ENCODE measurements at regions not wholly inside any gene's neighbourhood (a gene's known extent, or its start where the extent isn't known, plus 50 kb on each side); places are given as distances from the start of the nearest gene placed in this dataset.

DNA sequence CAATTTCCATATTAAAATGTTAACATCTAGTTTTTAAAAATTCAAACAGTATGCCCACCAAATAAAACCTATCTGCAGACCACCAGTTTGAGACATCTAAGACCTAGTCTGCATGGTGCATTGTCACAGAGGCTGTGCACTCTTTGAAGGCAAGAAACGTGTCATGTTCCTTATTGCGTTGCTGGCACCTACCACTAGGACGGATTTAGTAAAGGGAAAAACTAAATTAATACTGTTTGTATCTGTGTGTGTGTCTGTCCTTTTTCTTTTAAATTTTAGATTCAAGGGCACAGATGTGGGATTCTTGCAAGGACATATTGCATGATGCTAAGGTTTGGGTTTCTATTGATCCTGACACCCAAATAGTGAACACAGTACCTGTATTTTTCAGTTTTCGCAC is 481.4 kb downstream of the UQCRFS1 start:
- no peak overlapping the region for H2AFZ ChIP-seq
- H3K9me2 ChIP-seq (ENCODE audit: insufficient read depth): no peaks in the 10 kb centered on the region
- H3K27ac ChIP-seq: no peak overlapping the region
- no TSS peak for BruUV-seq (replicated peaks)
- TF ChIP-seq, protein P1, sequence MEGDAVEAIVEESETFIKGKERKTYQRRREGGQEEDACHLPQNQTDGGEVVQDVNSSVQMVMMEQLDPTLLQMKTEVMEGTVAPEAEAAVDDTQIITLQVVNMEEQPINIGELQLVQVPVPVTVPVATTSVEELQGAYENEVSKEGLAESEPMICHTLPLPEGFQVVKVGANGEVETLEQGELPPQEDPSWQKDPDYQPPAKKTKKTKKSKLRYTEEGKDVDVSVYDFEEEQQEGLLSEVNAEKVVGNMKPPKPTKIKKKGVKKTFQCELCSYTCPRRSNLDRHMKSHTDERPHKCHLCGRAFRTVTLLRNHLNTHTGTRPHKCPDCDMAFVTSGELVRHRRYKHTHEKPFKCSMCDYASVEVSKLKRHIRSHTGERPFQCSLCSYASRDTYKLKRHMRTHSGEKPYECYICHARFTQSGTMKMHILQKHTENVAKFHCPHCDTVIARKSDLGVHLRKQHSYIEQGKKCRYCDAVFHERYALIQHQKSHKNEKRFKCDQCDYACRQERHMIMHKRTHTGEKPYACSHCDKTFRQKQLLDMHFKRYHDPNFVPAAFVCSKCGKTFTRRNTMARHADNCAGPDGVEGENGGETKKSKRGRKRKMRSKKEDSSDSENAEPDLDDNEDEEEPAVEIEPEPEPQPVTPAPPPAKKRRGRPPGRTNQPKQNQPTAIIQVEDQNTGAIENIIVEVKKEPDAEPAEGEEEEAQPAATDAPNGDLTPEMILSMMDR (conservative IDR thresholded peaks at IDR 0.05): no peak
- no peak for TF ChIP-seq EZH2 (IDR thresholded peaks at IDR 0.05; ENCODE audit: low read depth)
- ChIA-PET CTCF (no interaction called here), POLR2A (ENCODE audit: unreplicated experiment) (no interaction called here)
- DNase-seq: no peak
- H3F3A ChIP-seq (ENCODE audit: insufficient read depth, low read depth): no peaks in the 10 kb centered on the region
- intact Hi-C loops (cut with micrococcal nuclease; ENCODE audit: unreplicated experiment): loop anchor here (10.0 kb wide), 1 partner anchor 143 kb away; no protein-coding TSS in a partner anchor
- H3K4me2 ChIP-seq: no peak overlapping the region
- H3K36me3 ChIP-seq (ENCODE audit: low read depth): no peaks in the 10 kb centered on the region
- H3K4me1 ChIP-seq (replicated peaks; ENCODE audit: insufficient read depth): no peaks in the 10 kb centered on the region
- no peaks in the 10 kb centered on the region for H4K20me1 ChIP-seq (ENCODE audit: insufficient read depth)
- H3K4me3 ChIP-seq: no peak overlapping the region
- peaks cover 29% of the 10 kb centered on the region for H3K27me3 ChIP-seq (ENCODE audit: insufficient read depth, low read depth)
- H3K9me3 ChIP-seq (ENCODE audit: insufficient read depth, low read depth): no peaks in the 10 kb centered on the region
- no peaks in the 10 kb centered on the region for H3K79me2 ChIP-seq (ENCODE audit: low read depth)

DNA sequence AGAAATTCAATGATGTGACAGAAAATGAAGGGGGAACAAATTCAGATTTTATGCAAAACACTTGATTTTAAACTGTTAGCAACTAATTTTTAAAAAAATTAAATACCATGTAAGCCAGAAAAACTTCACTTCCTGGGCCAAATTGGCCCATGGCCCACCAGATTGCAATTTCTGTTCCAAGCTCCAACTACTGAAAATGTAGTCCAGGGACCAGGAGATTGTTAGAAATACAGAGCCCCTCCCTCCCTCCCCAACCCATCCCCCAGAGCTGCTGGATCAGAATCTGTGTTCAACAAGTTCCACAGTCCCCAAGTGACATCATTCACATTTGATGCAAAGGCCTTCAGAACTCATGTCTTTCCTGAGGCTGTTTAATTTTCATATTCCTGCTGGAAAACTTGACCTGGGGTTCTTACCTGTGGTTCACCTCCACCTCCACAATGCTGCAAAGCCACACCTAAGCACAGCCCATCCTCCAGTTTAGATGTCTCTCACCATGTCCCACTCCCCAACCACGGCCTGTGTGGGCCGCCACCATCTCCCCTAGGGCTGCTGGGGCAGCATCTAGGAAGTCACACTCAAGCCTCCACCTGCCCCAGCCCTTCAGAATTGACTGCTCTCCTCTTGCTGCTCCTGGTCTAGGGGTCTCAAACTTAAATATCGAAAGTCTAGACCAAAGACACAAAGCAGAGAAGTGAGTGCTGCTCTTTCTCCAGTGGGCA is 482.0 kb downstream of the UQCRFS1 start:
- Histone ChIP-seq H2AFZ (no peak overlapping the region), H4K20me1 (ENCODE audit: insufficient read depth) (no peaks in the 10 kb centered on the region), H3K27ac (no peak overlapping the region), H3K9me2 (ENCODE audit: insufficient read depth) (no peaks in the 10 kb centered on the region), H3K4me1 (replicated peaks; ENCODE audit: insufficient read depth) (no peaks in the 10 kb centered on the region), H3K36me3 (ENCODE audit: low read depth) (no peaks in the 10 kb centered on the region), H3K4me2 (no peak overlapping the region), H3K79me2 (ENCODE audit: low read depth) (no peaks in the 10 kb centered on the region), H3K27me3 (ENCODE audit: insufficient read depth, low read depth) (peaks cover 30% of the 10 kb centered on the region), H3K4me3 (no peak overlapping the region), H3F3A (ENCODE audit: insufficient read depth, low read depth) (no peaks in the 10 kb centered on the region), H3K9me3 (ENCODE audit: insufficient read depth, low read depth) (no peaks in the 10 kb centered on the region)
- BruUV-seq (replicated peaks): no TSS peak
- ChIA-PET CTCF (no interaction called here), POLR2A (ENCODE audit: unreplicated experiment) (no interaction called here)
- no peak for TF ChIP-seq EZH2 (IDR thresholded peaks at IDR 0.05; ENCODE audit: low read depth)
- TF ChIP-seq, protein P1 (conservative IDR thresholded peaks at IDR 0.05): no peak
- intact Hi-C loops (cut with micrococcal nuclease; ENCODE audit: unreplicated experiment): loop anchor here (10.0 kb wide), 1 partner anchor 144 kb away; no protein-coding TSS in a partner anchor
- no peak for DNase-seq

DNA sequence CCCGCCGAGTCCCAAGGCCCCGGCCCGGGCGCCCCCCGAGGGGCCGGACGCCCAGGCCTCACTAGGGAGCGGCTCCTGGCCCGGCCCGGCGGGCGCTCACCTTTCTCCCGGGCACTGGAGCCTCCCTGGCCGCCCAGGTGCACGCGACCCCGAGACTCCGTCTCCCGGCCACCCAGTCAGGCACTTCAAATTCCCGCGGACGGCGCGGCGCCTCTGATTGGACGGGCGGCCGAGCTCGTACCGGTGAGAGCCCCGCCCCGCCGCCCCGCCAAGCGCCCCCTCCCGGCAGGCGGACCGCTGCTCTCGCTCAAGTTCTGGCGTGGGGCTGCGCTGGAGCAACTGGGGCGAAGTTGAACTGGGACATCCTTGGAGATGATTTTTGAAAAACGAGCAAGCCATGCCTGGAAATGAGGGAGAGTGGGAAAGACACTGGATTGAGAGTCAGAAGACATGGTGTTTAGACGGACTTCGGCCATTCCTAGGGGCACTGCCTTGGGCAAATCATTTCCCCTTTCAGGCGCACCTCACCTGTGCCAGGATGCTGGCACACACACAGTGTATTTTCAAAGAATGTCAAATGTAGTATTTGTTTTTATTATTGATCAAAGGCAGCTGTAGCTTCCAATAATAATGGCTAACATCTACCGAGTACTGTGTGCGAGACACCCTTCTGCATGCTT is 485.3 kb downstream of the UQCRFS1 start:
- H4K20me1 ChIP-seq (ENCODE audit: insufficient read depth): no peaks in the 10 kb centered on the region
- no peaks in the 10 kb centered on the region for H3K79me2 ChIP-seq (ENCODE audit: low read depth)
- no peak overlapping the region for H3K27ac ChIP-seq
- H3K9me2 ChIP-seq (ENCODE audit: insufficient read depth): no peaks in the 10 kb centered on the region
- no peaks in the 10 kb centered on the region for H3F3A ChIP-seq (ENCODE audit: insufficient read depth, low read depth)
- no peak for TF ChIP-seq EZH2 (IDR thresholded peaks at IDR 0.05; ENCODE audit: low read depth)
- H3K9me3 ChIP-seq (ENCODE audit: insufficient read depth, low read depth): no peaks in the 10 kb centered on the region
- no peak for DNase-seq
- H3K4me3 ChIP-seq: no peak overlapping the region
- H3K36me3 ChIP-seq (ENCODE audit: low read depth): no peaks in the 10 kb centered on the region
- no peak overlapping the region for H2AFZ ChIP-seq
- peaks cover 45% of the 10 kb centered on the region for H3K27me3 ChIP-seq (ENCODE audit: insufficient read depth, low read depth)
- H3K4me1 ChIP-seq (replicated peaks; ENCODE audit: insufficient read depth): no peaks in the 10 kb centered on the region
- ChIA-PET POLR2A (ENCODE audit: unreplicated experiment) (no interaction called here), CTCF (no interaction called here)
- BruUV-seq (replicated peaks): no TSS peak
- H3K4me2 ChIP-seq: no peak overlapping the region
- intact Hi-C loops (cut with micrococcal nuclease; ENCODE audit: unreplicated experiment): no loop called here

Data from PC-9 (cell line).